WERI-Rb-1 (cell line): ENCODE measurements at regions not wholly inside any gene's neighbourhood (a gene's known extent, or its start where the extent isn't known, plus 50 kb on each side); places are given as distances from the start of the nearest gene placed in this dataset.

Experiments used
- DNase-seq: peaks from one replicate; pipeline ENCODE4 v3.0.0-alpha.2; 2020
- H3K27ac ChIP-seq: fragments of 250-450 bp; sonication (Bioruptor Pico); 2 replicates; pipeline ENCODE4 v1.5.1; 2020; ENCODE audit warnings: mild to moderate bottlenecking, moderate library complexity
- H3K27me3 ChIP-seq: fragments of 250-450 bp; sonication (Bioruptor Pico); 2 replicates; pipeline ENCODE4 v1.5.1; 2021; ENCODE audit warnings: mild to moderate bottlenecking, low read depth, moderate library complexity; ENCODE audit not compliant: insufficient read depth, severe bottlenecking
- H3K36me3 ChIP-seq: fragments of 250-450 bp; sonication (Bioruptor Pico); 2 replicates; pipeline ENCODE4 v1.5.1; 2020; ENCODE audit warnings: mild to moderate bottlenecking, moderate library complexity
- H3K4me3 ChIP-seq: 2 replicates; pipeline ENCODE4 v1.5.1; 2011; ENCODE audit warnings: low read depth, mild to moderate bottlenecking, control low read depth, low read length
- H3K9me3 ChIP-seq: fragments of 250-450 bp; sonication (Bioruptor Pico); 2 replicates; pipeline ENCODE4 v1.5.1; 2021; ENCODE audit warnings: mild to moderate bottlenecking, moderate library complexity; ENCODE audit not compliant: severe bottlenecking
- TF ChIP-seq, protein P1 (sequence below): IDR thresholded peaks from 2 replicates; pipeline ENCODE4 v1.5.1; 2011; ENCODE audit warnings: low read depth, mild to moderate bottlenecking, control low read depth, inconsistent platforms, low read length

DNA sequence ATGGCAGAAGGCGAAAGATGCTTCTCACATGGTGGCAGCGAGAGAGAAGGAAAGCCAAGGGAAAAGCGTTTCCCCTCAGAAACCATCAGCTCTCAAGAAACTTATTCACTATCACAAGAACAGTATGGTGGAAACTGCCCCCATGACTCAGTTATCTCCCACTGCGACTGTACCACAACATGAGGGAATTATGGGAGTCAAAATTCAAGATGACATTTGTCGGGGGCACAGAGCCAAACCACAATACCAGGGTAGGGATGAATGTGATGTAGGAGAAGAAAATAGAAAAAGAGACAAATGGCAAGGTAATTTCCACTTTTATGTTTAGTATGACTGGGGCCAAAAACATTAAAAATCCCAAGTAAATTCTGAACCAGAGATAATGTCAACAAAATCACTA, 216.8 kb downstream of the TRIM36 start:
- Histone ChIP-seq H3K27me3 (peaks cover 12% of the 10 kb centered on the region), H3K4me3 (no peak overlapping the region), H3K27ac (no peak overlapping the region), H3K36me3 (no peaks in the 10 kb centered on the region), H3K9me3 (no peaks in the 10 kb centered on the region)
- no peak for DNase-seq
- TF ChIP-seq, protein P1, sequence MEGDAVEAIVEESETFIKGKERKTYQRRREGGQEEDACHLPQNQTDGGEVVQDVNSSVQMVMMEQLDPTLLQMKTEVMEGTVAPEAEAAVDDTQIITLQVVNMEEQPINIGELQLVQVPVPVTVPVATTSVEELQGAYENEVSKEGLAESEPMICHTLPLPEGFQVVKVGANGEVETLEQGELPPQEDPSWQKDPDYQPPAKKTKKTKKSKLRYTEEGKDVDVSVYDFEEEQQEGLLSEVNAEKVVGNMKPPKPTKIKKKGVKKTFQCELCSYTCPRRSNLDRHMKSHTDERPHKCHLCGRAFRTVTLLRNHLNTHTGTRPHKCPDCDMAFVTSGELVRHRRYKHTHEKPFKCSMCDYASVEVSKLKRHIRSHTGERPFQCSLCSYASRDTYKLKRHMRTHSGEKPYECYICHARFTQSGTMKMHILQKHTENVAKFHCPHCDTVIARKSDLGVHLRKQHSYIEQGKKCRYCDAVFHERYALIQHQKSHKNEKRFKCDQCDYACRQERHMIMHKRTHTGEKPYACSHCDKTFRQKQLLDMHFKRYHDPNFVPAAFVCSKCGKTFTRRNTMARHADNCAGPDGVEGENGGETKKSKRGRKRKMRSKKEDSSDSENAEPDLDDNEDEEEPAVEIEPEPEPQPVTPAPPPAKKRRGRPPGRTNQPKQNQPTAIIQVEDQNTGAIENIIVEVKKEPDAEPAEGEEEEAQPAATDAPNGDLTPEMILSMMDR: no peak

DNA sequence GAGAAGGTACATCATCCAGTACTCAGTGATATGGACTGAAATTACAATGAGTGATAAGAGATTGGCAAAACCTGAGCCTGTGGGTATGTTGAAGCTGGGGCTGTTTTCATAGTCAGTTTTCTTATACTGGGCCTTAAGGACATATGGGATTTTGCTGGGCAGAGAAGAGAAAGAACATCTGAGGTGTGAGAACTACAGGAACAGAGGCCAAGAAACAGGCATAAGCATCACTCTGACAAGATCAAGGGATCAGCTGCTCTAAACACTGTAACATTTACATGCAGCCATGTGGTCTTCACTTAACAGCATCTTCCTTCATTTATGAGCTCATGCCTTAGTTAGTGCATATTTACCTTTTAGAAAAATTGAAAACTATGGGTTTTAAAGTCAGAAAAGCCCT, 220.0 kb downstream of the TRIM36 start:
- TF ChIP-seq, protein P1: no peak
- Histone ChIP-seq H3K27ac (no peak overlapping the region), H3K9me3 (no peaks in the 10 kb centered on the region), H3K36me3 (no peaks in the 10 kb centered on the region), H3K27me3 (peaks cover 14% of the 10 kb centered on the region), H3K4me3 (no peak overlapping the region)
- no peak for DNase-seq

DNA sequence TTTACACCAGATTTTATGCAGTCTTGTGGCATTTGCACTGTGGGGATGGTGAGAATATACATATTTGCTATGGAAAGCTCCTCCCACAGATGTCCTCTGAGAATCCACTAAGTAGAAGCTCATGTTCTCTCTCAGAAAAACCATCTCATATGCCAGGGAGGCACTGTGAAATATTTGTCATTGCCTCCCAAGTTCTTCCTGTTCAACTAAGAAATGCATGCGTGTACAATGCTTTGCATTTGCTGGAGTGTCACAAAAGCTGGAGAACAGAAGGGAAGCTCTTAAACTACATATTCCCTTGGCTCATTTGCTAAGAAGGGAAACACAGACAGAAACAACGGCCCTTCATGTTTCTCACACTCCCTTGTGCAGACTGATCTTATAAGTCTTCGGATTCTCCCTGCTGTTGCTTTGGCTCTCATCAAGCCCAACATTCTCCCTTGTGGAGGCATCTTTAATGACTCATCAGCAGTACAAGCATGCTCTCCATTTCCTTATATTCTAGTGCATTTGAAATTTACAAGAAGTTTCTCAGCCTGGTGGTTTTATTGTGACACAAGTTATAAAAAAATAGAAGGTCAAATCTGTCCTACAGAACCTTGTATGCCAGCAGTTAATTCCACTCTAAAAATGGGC, 220.6 kb downstream of the TRIM36 start:
- peaks cover 14% of the 10 kb centered on the region for H3K27me3 ChIP-seq
- TF ChIP-seq, protein P1: no peak
- no peaks in the 10 kb centered on the region for H3K9me3 ChIP-seq
- H3K36me3 ChIP-seq: no peaks in the 10 kb centered on the region
- DNase-seq: no peak
- no peak overlapping the region for H3K27ac ChIP-seq
- no peak overlapping the region for H3K4me3 ChIP-seq

DNA sequence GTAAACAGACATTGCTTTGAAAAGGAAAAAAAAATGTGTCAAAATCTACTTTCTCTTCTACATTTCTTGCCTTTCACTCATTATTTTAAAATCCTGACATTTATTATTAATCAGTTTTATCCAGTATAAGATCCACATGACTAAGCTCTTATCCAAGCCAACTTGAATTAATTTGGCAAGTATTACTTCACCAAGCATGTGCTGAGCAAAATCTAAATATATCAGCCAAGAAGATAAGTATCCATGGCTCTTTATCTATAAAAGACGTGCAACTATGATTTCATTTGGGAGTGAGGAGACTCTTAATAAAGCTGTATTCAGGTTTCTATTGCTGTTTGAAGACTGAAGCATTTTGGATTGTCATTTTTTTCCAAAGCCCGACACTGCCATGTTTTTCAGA, 221.3 kb downstream of the TRIM36 start:
- Histone ChIP-seq H3K36me3 (no peaks in the 10 kb centered on the region), H3K27me3 (peaks cover 14% of the 10 kb centered on the region), H3K4me3 (no peak overlapping the region), H3K27ac (no peak overlapping the region), H3K9me3 (no peaks in the 10 kb centered on the region)
- DNase-seq: no peak
- TF ChIP-seq, protein P1: no peak

DNA sequence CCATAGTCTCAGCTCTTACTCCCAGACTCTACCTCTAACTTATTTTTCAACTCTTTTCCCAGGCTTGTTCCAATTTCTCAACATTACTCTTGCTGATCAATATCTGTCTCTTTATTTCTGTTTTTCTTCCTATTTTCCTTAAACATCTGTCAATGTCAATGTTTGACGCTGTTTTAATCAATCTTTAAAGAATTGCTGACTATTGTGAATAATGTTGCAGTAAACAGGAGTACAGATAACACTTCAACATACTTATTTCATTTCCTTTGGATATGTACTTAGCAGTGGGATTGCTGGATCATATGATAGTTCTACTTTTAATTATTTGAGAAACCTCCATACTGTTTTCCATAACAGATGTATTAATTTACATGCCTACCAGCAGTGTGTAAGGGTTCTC, 229.0 kb downstream of the TRIM36 start:
- TF ChIP-seq, protein P1: no peak
- Histone ChIP-seq H3K27ac (no peak overlapping the region), H3K27me3 (peaks cover 3% of the 10 kb centered on the region), H3K36me3 (no peaks in the 10 kb centered on the region), H3K4me3 (no peak overlapping the region), H3K9me3 (peaks cover 8% of the 10 kb centered on the region)
- no peak for DNase-seq

DNA sequence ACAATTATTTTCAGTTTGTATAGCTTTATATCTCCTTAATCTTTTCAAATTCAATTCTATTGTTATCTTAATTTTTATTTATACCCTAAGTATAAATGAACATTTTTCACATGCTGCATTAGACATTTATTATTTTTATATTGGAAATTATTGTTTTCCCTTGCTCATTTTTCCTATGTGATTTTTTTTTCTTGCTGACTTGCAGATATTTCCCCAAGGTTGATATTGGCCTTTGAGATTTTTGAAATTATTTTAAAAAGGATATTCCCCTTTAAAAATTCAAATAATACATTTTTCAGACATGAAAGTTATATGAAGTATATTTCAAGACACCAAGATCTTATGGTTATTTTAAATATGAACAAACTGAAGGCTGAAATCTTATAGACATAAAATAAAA, 234.2 kb downstream of the TRIM36 start:
- peaks cover 8% of the 10 kb centered on the region for H3K9me3 ChIP-seq
- H3K27ac ChIP-seq: no peak overlapping the region
- no peak for DNase-seq
- no peaks in the 10 kb centered on the region for H3K36me3 ChIP-seq
- H3K4me3 ChIP-seq: no peak overlapping the region
- no peaks in the 10 kb centered on the region for H3K27me3 ChIP-seq
- TF ChIP-seq, protein P1: no peak
